GM12864 (cell line): ENCODE measurements at regions not wholly inside any gene's neighbourhood (a gene's known extent, or its start where the extent isn't known, plus 50 kb on each side); places are given as distances from the start of the nearest gene placed in this dataset.

Experiments used
- DNase-seq: peaks from one replicate; pipeline ENCODE4 v3.0.0-alpha.2; 2011; ENCODE audit warnings: low read depth
- H3K4me3 ChIP-seq: 2 replicates; pipeline ENCODE4 v1.5.1; 2011; ENCODE audit warnings: mild to moderate bottlenecking, low read depth, low read length, control low read depth
- TF ChIP-seq, protein P1 (sequence below): IDR thresholded peaks from 2 replicates; pipeline ENCODE4 v1.5.1; 2011; ENCODE audit warnings: low read depth, mild to moderate bottlenecking, moderate library complexity, low read length, control low read depth, inconsistent platforms; ENCODE audit errors: missing control alignments

- TF ChIP-seq, protein P1, sequence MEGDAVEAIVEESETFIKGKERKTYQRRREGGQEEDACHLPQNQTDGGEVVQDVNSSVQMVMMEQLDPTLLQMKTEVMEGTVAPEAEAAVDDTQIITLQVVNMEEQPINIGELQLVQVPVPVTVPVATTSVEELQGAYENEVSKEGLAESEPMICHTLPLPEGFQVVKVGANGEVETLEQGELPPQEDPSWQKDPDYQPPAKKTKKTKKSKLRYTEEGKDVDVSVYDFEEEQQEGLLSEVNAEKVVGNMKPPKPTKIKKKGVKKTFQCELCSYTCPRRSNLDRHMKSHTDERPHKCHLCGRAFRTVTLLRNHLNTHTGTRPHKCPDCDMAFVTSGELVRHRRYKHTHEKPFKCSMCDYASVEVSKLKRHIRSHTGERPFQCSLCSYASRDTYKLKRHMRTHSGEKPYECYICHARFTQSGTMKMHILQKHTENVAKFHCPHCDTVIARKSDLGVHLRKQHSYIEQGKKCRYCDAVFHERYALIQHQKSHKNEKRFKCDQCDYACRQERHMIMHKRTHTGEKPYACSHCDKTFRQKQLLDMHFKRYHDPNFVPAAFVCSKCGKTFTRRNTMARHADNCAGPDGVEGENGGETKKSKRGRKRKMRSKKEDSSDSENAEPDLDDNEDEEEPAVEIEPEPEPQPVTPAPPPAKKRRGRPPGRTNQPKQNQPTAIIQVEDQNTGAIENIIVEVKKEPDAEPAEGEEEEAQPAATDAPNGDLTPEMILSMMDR: no peak
- peak; percentile 62 for DNase-seq
- peak overlapping the region; percentile 37 for H3K4me3 ChIP-seq
Observed at GRCh38 chr13:74062933-74063332, 71.3 kb downstream of the KLF12 start.

DNA sequence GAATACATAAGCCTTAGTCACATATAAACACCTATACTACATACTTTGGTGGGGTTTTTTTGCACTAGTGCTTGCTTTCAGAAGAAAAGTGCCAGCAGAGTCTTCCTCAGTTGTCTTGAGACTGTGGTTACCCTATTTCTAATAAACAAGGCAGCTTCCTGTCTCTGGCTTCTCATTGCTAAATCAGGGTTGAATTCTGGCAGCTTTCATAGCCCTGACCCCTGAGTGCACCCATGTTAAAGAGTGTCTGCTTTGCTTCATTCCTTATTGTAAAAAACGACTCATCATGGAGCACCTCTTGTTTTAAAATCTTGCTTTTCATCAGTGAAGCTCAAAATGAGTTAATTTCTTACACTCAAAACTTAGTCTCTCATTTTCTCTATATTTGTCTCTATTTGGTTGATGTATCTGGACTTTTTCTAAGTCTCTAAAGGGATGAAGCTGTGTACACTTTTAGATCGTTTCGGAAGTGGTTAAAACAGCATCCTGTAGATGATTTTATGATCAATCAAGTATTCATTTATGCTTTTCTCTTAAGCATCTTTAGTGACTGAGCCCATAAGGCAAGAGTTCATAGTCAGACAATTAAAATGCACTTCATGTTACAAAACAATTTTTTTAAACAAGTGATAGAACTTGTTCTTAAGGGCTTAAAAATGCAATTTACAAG is 72.1 kb downstream of the KLF12 start:
- H3K4me3 ChIP-seq: peak overlapping the region; percentile 33
- peak; percentile 61 for DNase-seq
- TF ChIP-seq, protein P1: no peak

DNA sequence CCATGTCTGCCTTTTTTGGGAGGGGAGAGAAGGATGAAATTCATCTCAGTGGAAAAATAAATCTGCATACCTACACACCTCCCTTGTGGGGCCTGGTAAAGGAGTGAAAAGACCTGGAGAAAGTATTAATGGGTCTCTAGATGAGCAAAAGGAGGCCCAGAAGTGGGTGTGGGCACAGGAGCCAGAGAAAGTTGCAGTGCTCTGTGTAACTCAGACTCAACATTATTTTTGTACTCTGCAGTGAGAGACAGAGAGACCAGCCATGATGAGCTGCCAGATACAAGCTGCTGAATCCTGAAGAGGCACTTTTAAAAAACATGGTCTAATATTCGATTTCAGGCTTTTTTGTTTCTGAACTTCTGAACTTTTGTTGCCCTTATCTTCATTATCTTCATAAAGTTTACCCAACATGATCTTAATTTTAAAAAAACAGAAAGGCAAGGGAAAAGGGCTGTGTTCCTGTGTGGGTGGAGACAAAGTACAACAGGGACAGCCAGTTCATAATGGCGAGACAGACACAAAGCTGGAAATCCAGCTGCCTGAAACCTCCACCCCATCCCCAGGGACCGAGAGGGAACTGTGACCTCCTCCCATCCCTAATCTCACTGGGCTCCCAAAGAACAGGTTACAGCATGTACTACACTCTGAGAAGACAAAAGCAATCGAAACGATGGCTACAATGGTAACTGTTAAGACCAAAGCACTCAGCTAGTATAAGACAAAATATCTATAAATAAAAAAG is 77.2 kb downstream of the KLF12 start:
- no peak overlapping the region for H3K4me3 ChIP-seq
- TF ChIP-seq, protein P1: no peak
- no peak for DNase-seq

- no peak for DNase-seq
- TF ChIP-seq, protein P1: no peak
- no peak overlapping the region for H3K4me3 ChIP-seq
Observed at GRCh38 chr13:74052402-74052928, 81.7 kb downstream of the KLF12 start.

DNA sequence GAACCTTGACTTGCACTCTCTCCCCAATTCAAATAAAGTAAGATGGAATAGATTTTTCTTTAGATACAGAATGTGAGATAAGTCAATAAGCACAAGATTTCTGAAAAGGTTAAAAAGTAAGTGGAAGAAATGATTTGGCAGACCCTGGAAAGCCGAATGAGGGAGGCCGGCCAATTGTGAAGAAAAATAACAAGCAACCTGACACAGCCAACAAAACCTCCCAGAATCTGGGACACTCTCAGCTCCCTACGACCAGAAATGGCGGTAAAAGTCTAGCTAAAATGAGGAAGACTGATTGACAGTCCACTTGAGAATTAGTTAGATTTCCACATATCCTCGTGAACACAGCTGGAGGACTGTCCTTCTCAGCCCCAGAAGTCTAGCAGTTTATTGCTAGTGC is 85.4 kb downstream of the KLF12 start:
- no peak overlapping the region for H3K4me3 ChIP-seq
- no peak for DNase-seq
- TF ChIP-seq, protein P1: no peak

GRCh38 chr13:74047931-74048600 is 86.1 kb downstream of the KLF12 start:
- no peak overlapping the region for H3K4me3 ChIP-seq
- TF ChIP-seq, protein P1: no peak
- no peak for DNase-seq
